ENCODE measurements at regions not wholly inside any gene's neighbourhood (a gene's known extent, or its start where the extent isn't known, plus 50 kb on each side); places are given as distances from the start of the nearest gene placed in this dataset.

DNA sequence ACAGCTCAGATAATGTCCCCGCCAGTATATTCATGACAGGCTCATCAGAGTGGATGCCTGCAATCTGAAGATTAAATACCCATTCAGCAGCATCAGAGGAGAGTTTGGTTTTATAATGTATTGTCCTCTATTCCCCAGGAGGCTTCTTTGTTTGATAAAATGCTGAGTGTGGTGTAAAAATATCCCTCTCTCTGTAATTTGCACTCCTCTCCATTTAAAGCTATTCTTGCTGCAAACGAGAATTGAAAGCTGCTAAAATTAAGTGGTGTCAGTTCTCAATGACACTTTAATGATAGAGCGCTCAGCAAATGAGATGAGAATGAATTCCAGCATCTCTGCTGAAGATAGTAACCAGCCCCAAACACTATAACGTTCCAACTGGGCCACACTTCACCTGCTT, 205.7 kb upstream of the RRP15 start:
- no peak for DNase-seq (ENCODE audit: low spot score)
- Histone ChIP-seq H4K20me1 (ENCODE audit: insufficient read depth, poor library complexity, severe bottlenecking) (no peaks in the 10 kb centered on the region), H3K9me2 (replicated peaks; ENCODE audit: insufficient read depth) (no peaks in the 10 kb centered on the region), H3K9me3 (ENCODE audit: low read depth) (no peaks in the 10 kb centered on the region), H3K4me3 (no peak overlapping the region), H2AFZ (no peak overlapping the region), H3K27me3 (no peaks in the 10 kb centered on the region), H3K36me3 (replicated peaks; ENCODE audit: insufficient read depth, low read depth) (no peaks in the 10 kb centered on the region), H3K27ac (no peak overlapping the region), H3K79me2 (no peaks in the 10 kb centered on the region), H3K4me2 (no peak overlapping the region), H3K4me1 (ENCODE audit: insufficient read depth) (no peaks in the 10 kb centered on the region)
- WGBS (ENCODE audit: low lambda C conversion rate, missing lambda C conversion rate): 63% methylated on average over 4 of the region's 4 CpGs
- TF ChIP-seq, protein P1, sequence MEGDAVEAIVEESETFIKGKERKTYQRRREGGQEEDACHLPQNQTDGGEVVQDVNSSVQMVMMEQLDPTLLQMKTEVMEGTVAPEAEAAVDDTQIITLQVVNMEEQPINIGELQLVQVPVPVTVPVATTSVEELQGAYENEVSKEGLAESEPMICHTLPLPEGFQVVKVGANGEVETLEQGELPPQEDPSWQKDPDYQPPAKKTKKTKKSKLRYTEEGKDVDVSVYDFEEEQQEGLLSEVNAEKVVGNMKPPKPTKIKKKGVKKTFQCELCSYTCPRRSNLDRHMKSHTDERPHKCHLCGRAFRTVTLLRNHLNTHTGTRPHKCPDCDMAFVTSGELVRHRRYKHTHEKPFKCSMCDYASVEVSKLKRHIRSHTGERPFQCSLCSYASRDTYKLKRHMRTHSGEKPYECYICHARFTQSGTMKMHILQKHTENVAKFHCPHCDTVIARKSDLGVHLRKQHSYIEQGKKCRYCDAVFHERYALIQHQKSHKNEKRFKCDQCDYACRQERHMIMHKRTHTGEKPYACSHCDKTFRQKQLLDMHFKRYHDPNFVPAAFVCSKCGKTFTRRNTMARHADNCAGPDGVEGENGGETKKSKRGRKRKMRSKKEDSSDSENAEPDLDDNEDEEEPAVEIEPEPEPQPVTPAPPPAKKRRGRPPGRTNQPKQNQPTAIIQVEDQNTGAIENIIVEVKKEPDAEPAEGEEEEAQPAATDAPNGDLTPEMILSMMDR (IDR thresholded peaks at IDR 0.05; ENCODE audit: poor library complexity): no peak
- TF ChIP-seq EZH2phosphoT487 (IDR thresholded peaks at IDR 0.05; ENCODE audit: low read depth, severe bottlenecking, unreplicated experiment) (no peak), EZH2 (IDR thresholded peaks at IDR 0.05; ENCODE audit: borderline replicate concordance) (no peak)

DNA sequence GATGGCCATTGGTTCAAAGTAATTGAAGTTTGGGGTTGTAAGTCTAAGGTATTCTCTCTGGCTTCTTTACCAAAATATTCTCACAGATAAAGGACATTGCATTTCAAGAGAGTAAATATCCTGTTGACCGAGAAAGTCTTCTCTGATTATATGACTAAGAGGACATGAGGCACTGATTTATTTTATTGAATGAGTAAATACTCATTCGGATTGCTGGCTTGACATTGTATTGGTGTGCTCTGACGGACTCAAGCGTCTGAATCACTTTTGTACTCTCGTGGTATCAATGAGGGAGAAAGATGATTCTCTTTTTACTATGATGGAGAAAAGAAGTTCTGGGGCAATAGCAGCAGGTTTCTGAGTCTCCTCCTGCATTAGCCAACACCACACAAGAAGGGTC, 205.3 kb upstream of the RRP15 start:
- H3K27me3 ChIP-seq: no peaks in the 10 kb centered on the region
- H3K4me3 ChIP-seq: no peak overlapping the region
- TF ChIP-seq, protein P1 (IDR thresholded peaks at IDR 0.05; ENCODE audit: poor library complexity): no peak
- TF ChIP-seq EZH2phosphoT487 (IDR thresholded peaks at IDR 0.05; ENCODE audit: low read depth, severe bottlenecking, unreplicated experiment): no peak
- no peak for TF ChIP-seq EZH2 (IDR thresholded peaks at IDR 0.05; ENCODE audit: borderline replicate concordance)
- no peaks in the 10 kb centered on the region for H3K4me1 ChIP-seq (ENCODE audit: insufficient read depth)
- no peaks in the 10 kb centered on the region for H3K9me3 ChIP-seq (ENCODE audit: low read depth)
- DNase-seq (ENCODE audit: low spot score): no peak
- 86% methylated on average over 5 of the region's 5 CpGs for WGBS (ENCODE audit: low lambda C conversion rate, missing lambda C conversion rate)
- no peaks in the 10 kb centered on the region for H4K20me1 ChIP-seq (ENCODE audit: insufficient read depth, poor library complexity, severe bottlenecking)
- H3K9me2 ChIP-seq (replicated peaks; ENCODE audit: insufficient read depth): no peaks in the 10 kb centered on the region
- H3K27ac ChIP-seq: no peak overlapping the region
- H3K36me3 ChIP-seq (replicated peaks; ENCODE audit: insufficient read depth, low read depth): no peaks in the 10 kb centered on the region
- H2AFZ ChIP-seq: no peak overlapping the region
- H3K79me2 ChIP-seq: no peaks in the 10 kb centered on the region
- no peak overlapping the region for H3K4me2 ChIP-seq

GRCh38 chr1:218080863-218081262, 204.2 kb upstream of the RRP15 start:
- H3K27me3 ChIP-seq: no peaks in the 10 kb centered on the region

More at GRCh38 chr1:218080863-218081262, 204.2 kb upstream of the RRP15 start:
- Histone ChIP-seq H3K79me2 (no peaks in the 10 kb centered on the region), H3K9me3 (ENCODE audit: low read depth) (no peaks in the 10 kb centered on the region), H3K4me1 (ENCODE audit: insufficient read depth) (no peaks in the 10 kb centered on the region), H2AFZ (no peak overlapping the region), H3K4me2 (no peak overlapping the region), H3K36me3 (replicated peaks; ENCODE audit: insufficient read depth, low read depth) (no peaks in the 10 kb centered on the region), H3K27ac (no peak overlapping the region), H3K9me2 (replicated peaks; ENCODE audit: insufficient read depth) (no peaks in the 10 kb centered on the region), H3K4me3 (no peak overlapping the region), H4K20me1 (ENCODE audit: insufficient read depth, poor library complexity, severe bottlenecking) (no peaks in the 10 kb centered on the region)
- no peak for TF ChIP-seq EZH2phosphoT487 (IDR thresholded peaks at IDR 0.05; ENCODE audit: low read depth, severe bottlenecking, unreplicated experiment)
- TF ChIP-seq, protein P1 (IDR thresholded peaks at IDR 0.05; ENCODE audit: poor library complexity): no peak
- TF ChIP-seq EZH2 (IDR thresholded peaks at IDR 0.05; ENCODE audit: borderline replicate concordance): no peak
- 84% methylated on average over 5 of the region's 5 CpGs for WGBS (ENCODE audit: low lambda C conversion rate, missing lambda C conversion rate)
- DNase-seq (ENCODE audit: low spot score): no peak
